ENCODE measurements at regions not wholly inside any gene's neighbourhood (a gene's known extent, or its start where the extent isn't known, plus 50 kb on each side); places are given as distances from the start of the nearest gene placed in this dataset.

DNA sequence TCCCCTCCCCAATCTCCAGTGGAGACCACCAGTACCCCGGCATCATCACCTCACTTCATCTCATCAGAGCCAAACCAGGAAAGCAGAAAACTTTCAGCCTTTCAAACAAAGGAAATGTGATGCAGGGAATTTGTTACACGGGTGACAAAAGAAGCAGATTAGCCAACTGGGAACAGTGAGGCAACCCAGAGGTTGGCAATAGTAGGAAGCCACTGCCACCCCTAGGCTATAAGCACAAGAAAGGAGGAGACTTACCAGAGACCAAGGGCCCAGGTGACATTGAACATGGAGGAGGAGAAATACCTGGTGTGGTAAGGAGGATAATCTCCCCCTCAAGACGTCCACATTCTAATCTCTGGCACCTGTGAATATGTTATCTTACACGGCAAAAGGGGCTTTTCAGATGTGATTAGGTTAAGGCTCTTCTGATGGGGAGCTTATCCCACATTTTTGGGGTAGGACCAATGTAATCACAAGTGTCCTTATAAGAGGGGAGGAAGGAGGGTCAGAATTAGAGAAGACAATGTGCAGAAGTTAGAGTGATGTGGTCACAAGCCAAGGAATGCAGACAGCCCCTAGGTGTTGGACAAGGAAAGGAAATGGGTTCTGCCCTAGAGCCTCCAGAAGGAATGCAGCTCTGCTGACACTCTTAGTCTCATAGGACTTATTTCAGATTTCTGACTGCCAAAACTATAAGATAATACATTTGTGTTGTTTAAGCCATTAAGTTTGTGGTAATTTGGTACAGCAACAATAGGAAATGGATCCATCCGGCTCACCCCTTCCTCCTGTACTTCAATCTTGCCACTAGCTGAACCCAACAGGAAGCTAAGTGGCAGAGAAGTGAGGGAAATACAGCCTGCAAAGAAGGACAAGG, 83.6 kb upstream of the VAV3 start:
- H3K27ac ChIP-seq = peak overlapping the region in 1 of 2 donors; percentile 82
- peaks cover 14 to 55% of the 10 kb centered on the region in 2 donors for H3K4me1 ChIP-seq
- DNase-seq (no peak), ATAC-seq (no peak)
- H3K4me3 ChIP-seq = no peak overlapping the region
- intact Hi-C loops (cut with DNase I) = no loop called here
- no peaks in the 10 kb centered on the region for H3K36me3 ChIP-seq
- no peaks in the 10 kb centered on the region for H3K27me3 ChIP-seq
- no peaks in the 10 kb centered on the region for H3K9me3 ChIP-seq
- TF ChIP-seq, protein P1, sequence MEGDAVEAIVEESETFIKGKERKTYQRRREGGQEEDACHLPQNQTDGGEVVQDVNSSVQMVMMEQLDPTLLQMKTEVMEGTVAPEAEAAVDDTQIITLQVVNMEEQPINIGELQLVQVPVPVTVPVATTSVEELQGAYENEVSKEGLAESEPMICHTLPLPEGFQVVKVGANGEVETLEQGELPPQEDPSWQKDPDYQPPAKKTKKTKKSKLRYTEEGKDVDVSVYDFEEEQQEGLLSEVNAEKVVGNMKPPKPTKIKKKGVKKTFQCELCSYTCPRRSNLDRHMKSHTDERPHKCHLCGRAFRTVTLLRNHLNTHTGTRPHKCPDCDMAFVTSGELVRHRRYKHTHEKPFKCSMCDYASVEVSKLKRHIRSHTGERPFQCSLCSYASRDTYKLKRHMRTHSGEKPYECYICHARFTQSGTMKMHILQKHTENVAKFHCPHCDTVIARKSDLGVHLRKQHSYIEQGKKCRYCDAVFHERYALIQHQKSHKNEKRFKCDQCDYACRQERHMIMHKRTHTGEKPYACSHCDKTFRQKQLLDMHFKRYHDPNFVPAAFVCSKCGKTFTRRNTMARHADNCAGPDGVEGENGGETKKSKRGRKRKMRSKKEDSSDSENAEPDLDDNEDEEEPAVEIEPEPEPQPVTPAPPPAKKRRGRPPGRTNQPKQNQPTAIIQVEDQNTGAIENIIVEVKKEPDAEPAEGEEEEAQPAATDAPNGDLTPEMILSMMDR (IDR thresholded peaks at IDR 0.05) = no peak

GRCh38 chr1:108047085-108047484, 82.1 kb upstream of the VAV3 start:
- no peaks in the 10 kb centered on the region for H3K9me3 ChIP-seq
- no peaks in the 10 kb centered on the region for H3K27me3 ChIP-seq
- ATAC-seq (no peak), DNase-seq (no peak)
- no peaks in the 10 kb centered on the region for H3K36me3 ChIP-seq
- no peak overlapping the region for H3K4me3 ChIP-seq
- TF ChIP-seq, protein P1 (IDR thresholded peaks at IDR 0.05) = no peak
- intact Hi-C loops (cut with DNase I) = no loop called here
- no peak overlapping the region for H3K27ac ChIP-seq
- H3K4me1 ChIP-seq = peaks cover 13 to 41% of the 10 kb centered on the region in 2 donors

GRCh38 chr1:108046026-108046425, 81.0 kb upstream of the VAV3 start:
- TF ChIP-seq, protein P1 (IDR thresholded peaks at IDR 0.05) = no peak
- DNase-seq (no peak), ATAC-seq (no peak)
- intact Hi-C loops (cut with DNase I) = no loop called here
- no peaks in the 10 kb centered on the region for H3K27me3 ChIP-seq
- no peaks in the 10 kb centered on the region for H3K36me3 ChIP-seq
- H3K9me3 ChIP-seq = no peaks in the 10 kb centered on the region
- H3K4me3 ChIP-seq = no peak overlapping the region
- H3K27ac ChIP-seq = no peak overlapping the region
- peaks cover 7 to 36% of the 10 kb centered on the region in 2 donors for H3K4me1 ChIP-seq

- no peak for ATAC-seq
- H3K27me3 ChIP-seq = no peaks in the 10 kb centered on the region
These were observed 80.5 kb upstream of the VAV3 start for GRCh38 chr1:108045460-108045859.

GRCh38 chr1:108044318-108044717, 79.3 kb upstream of the VAV3 start:
- H3K27ac ChIP-seq = no peak overlapping the region
- H3K4me3 ChIP-seq = no peak overlapping the region
- TF ChIP-seq, protein P1 (IDR thresholded peaks at IDR 0.05) = no peak
- H3K36me3 ChIP-seq = no peaks in the 10 kb centered on the region
- H3K9me3 ChIP-seq = no peaks in the 10 kb centered on the region
- peaks cover 0 to 19% of the 10 kb centered on the region in 2 donors for H3K4me1 ChIP-seq
- intact Hi-C loops (cut with DNase I) = no loop called here
- no peak for ATAC-seq
- H3K27me3 ChIP-seq = no peaks in the 10 kb centered on the region
- DNase-seq = no peak

More at GRCh38 chr1:108045460-108045859, 80.5 kb upstream of the VAV3 start:
- TF ChIP-seq, protein P1 (IDR thresholded peaks at IDR 0.05) = no peak
- Histone ChIP-seq H3K9me3 (no peaks in the 10 kb centered on the region), H3K4me1 (peaks cover 3 to 31% of the 10 kb centered on the region in 2 donors), H3K4me3 (no peak overlapping the region), H3K36me3 (no peaks in the 10 kb centered on the region), H3K27ac (no peak overlapping the region)
- intact Hi-C loops (cut with DNase I) = no loop called here
- DNase-seq = no peak
